ENCODE measurements at regions not wholly inside any gene's neighbourhood (a gene's known extent, or its start where the extent isn't known, plus 50 kb on each side); places are given as distances from the start of the nearest gene placed in this dataset.

- Histone ChIP-seq H3K27ac (ENCODE audit: low read length, poor library complexity, severe bottlenecking) (no peak overlapping the region), H3K79me1 (replicated peaks; ENCODE audit: low read length, poor library complexity, severe bottlenecking) (no peaks in the 10 kb centered on the region), H3K4me2 (ENCODE audit: low read length, poor library complexity, severe bottlenecking) (no peak overlapping the region), H2AFZ (ENCODE audit: low read depth, low read length) (no peak overlapping the region), H3K14ac (ENCODE audit: low read length in 2 of 2) (no peak overlapping the region), H4K8ac (ENCODE audit: low read length) (no peak overlapping the region), H3K23ac (ENCODE audit: low read length in 2 of 2) (no peak overlapping the region), H2AK5ac (ENCODE audit: low read length, severe bottlenecking) (no peak overlapping the region), H2BK12ac (ENCODE audit: low read length in 2 of 2) (no peak overlapping the region), H3K27me3 (ENCODE audit: control insufficient read depth in 1 of 2, insufficient read depth in 1 of 2, low read length in 2 of 2) (no peaks in the 10 kb centered on the region), H3K9ac (ENCODE audit: low read length) (no peak overlapping the region), H4K91ac (ENCODE audit: low read length) (no peak overlapping the region), H3K18ac (ENCODE audit: low read depth in 1 of 2, low read length in 2 of 2) (no peak overlapping the region), H2BK5ac (ENCODE audit: low read depth, low read length, poor library complexity, severe bottlenecking) (no peak overlapping the region), H3K36me3 (ENCODE audit: control insufficient read depth in 1 of 2, insufficient read depth in 2 of 2, low read depth in 1 of 2, low read length in 2 of 2) (no peaks in the 10 kb centered on the region), H3K4me3 (ENCODE audit: insufficient read depth in 1 of 2, low read depth in 1 of 2, low read length in 2 of 2) (no peak overlapping the region), H3K9me3 (ENCODE audit: control insufficient read depth, low read length) (no peaks in the 10 kb centered on the region), H3K4ac (ENCODE audit: low read depth in 1 of 2, low read length in 2 of 2) (no peak overlapping the region), H2BK120ac (ENCODE audit: low read depth, low read length) (no peak overlapping the region), H3K4me1 (ENCODE audit: control insufficient read depth, insufficient read depth, low read depth, low read length) (peaks cover 3% of the 10 kb centered on the region), H2BK15ac (ENCODE audit: low read depth, poor library complexity, severe bottlenecking) (no peak overlapping the region)
- peak; percentile 6 for DNase-seq
- WGBS, result 45% methylated on average over 2 of the region's 2 CpGs
Measured at GRCh38 chr6:42509256-42509655, 54.6 kb upstream of the UBR2 start.

GRCh38 chr6:42507901-42508300 lies 55.9 kb upstream of the UBR2 start:
- H3K9ac ChIP-seq (ENCODE audit: low read length), result no peak overlapping the region
- H3K36me3 ChIP-seq (ENCODE audit: control insufficient read depth in 1 of 2, insufficient read depth in 2 of 2, low read depth in 1 of 2, low read length in 2 of 2), result no peaks in the 10 kb centered on the region
- no CpG with 5 or more reads among the region's 1 CpG for WGBS
- H2AFZ ChIP-seq (ENCODE audit: low read depth, low read length), result no peak overlapping the region
- no peak overlapping the region for H3K27ac ChIP-seq (ENCODE audit: low read length, poor library complexity, severe bottlenecking)
- H3K79me1 ChIP-seq (replicated peaks; ENCODE audit: low read length, poor library complexity, severe bottlenecking), result no peaks in the 10 kb centered on the region
- H3K4me2 ChIP-seq (ENCODE audit: low read length, poor library complexity, severe bottlenecking), result no peak overlapping the region
- no peak overlapping the region for H3K23ac ChIP-seq (ENCODE audit: low read length in 2 of 2)
- no peak overlapping the region for H4K8ac ChIP-seq (ENCODE audit: low read length)
- no peak overlapping the region for H2BK15ac ChIP-seq (ENCODE audit: low read depth, poor library complexity, severe bottlenecking)
- H2BK12ac ChIP-seq (ENCODE audit: low read length in 2 of 2), result no peak overlapping the region
- DNase-seq, result peak; percentile 61
- no peak overlapping the region for H3K4me3 ChIP-seq (ENCODE audit: insufficient read depth in 1 of 2, low read depth in 1 of 2, low read length in 2 of 2)
- peaks cover 3% of the 10 kb centered on the region for H3K4me1 ChIP-seq (ENCODE audit: control insufficient read depth, insufficient read depth, low read depth, low read length)
- H3K9me3 ChIP-seq (ENCODE audit: control insufficient read depth, low read length), result no peaks in the 10 kb centered on the region
- H3K18ac ChIP-seq (ENCODE audit: low read depth in 1 of 2, low read length in 2 of 2), result no peak overlapping the region
- H4K91ac ChIP-seq (ENCODE audit: low read length), result no peak overlapping the region
- no peak overlapping the region for H2BK5ac ChIP-seq (ENCODE audit: low read depth, low read length, poor library complexity, severe bottlenecking)
- no peak overlapping the region for H2AK5ac ChIP-seq (ENCODE audit: low read length, severe bottlenecking)
- no peak overlapping the region for H3K14ac ChIP-seq (ENCODE audit: low read length in 2 of 2)
- no peak overlapping the region for H3K4ac ChIP-seq (ENCODE audit: low read depth in 1 of 2, low read length in 2 of 2)
- no peaks in the 10 kb centered on the region for H3K27me3 ChIP-seq (ENCODE audit: control insufficient read depth in 1 of 2, insufficient read depth in 1 of 2, low read length in 2 of 2)
- H2BK120ac ChIP-seq (ENCODE audit: low read depth, low read length), result no peak overlapping the region

- no peak overlapping the region for H2AFZ ChIP-seq (ENCODE audit: low read depth, low read length)
- 0% methylated on average over 1 of the region's 2 CpGs for WGBS
Measured at GRCh38 chr6:42507195-42507594, 55.5 kb upstream of the TRERF1 start.

GRCh38 chr6:42506070-42506469 lies 54.3 kb upstream of the TRERF1 start:
- Histone ChIP-seq H3K4me1 (ENCODE audit: control insufficient read depth, insufficient read depth, low read depth, low read length) (no peaks in the 10 kb centered on the region), H3K36me3 (ENCODE audit: control insufficient read depth in 1 of 2, insufficient read depth in 2 of 2, low read depth in 1 of 2, low read length in 2 of 2) (no peaks in the 10 kb centered on the region), H3K4me3 (ENCODE audit: insufficient read depth in 1 of 2, low read depth in 1 of 2, low read length in 2 of 2) (no peak overlapping the region), H3K9ac (ENCODE audit: low read length) (peak overlapping the region; percentile 68), H3K23ac (ENCODE audit: low read length in 2 of 2) (no peak overlapping the region), H4K8ac (ENCODE audit: low read length) (no peak overlapping the region), H3K4me2 (ENCODE audit: low read length, poor library complexity, severe bottlenecking) (no peak overlapping the region), H3K4ac (ENCODE audit: low read depth in 1 of 2, low read length in 2 of 2) (no peak overlapping the region), H3K27ac (ENCODE audit: low read length, poor library complexity, severe bottlenecking) (no peak overlapping the region), H2AFZ (ENCODE audit: low read depth, low read length) (no peak overlapping the region), H3K27me3 (ENCODE audit: control insufficient read depth in 1 of 2, insufficient read depth in 1 of 2, low read length in 2 of 2) (no peaks in the 10 kb centered on the region), H4K91ac (ENCODE audit: low read length) (no peak overlapping the region), H2BK5ac (ENCODE audit: low read depth, low read length, poor library complexity, severe bottlenecking) (no peak overlapping the region), H2BK15ac (ENCODE audit: low read depth, poor library complexity, severe bottlenecking) (no peak overlapping the region), H2BK120ac (ENCODE audit: low read depth, low read length) (no peak overlapping the region), H2BK12ac (ENCODE audit: low read length in 2 of 2) (no peak overlapping the region), H2AK5ac (ENCODE audit: low read length, severe bottlenecking) (no peak overlapping the region), H3K18ac (ENCODE audit: low read depth in 1 of 2, low read length in 2 of 2) (no peak overlapping the region), H3K14ac (ENCODE audit: low read length in 2 of 2) (no peak overlapping the region), H3K9me3 (ENCODE audit: control insufficient read depth, low read length) (no peaks in the 10 kb centered on the region), H3K79me1 (replicated peaks; ENCODE audit: low read length, poor library complexity, severe bottlenecking) (no peaks in the 10 kb centered on the region)
- over 99% methylated on average over 6 of the region's 6 CpGs for WGBS
- DNase-seq, result no peak

More at GRCh38 chr6:42507195-42507594, 55.5 kb upstream of the TRERF1 start:
- no peaks in the 10 kb centered on the region for H3K36me3 ChIP-seq (ENCODE audit: control insufficient read depth in 1 of 2, insufficient read depth in 2 of 2, low read depth in 1 of 2, low read length in 2 of 2)
- H2BK5ac ChIP-seq (ENCODE audit: low read depth, low read length, poor library complexity, severe bottlenecking), result no peak overlapping the region
- peak overlapping the region; percentile 9 for H3K9ac ChIP-seq (ENCODE audit: low read length)
- H3K4me2 ChIP-seq (ENCODE audit: low read length, poor library complexity, severe bottlenecking), result no peak overlapping the region
- H3K4me3 ChIP-seq (ENCODE audit: insufficient read depth in 1 of 2, low read depth in 1 of 2, low read length in 2 of 2), result no peak overlapping the region
- H3K23ac ChIP-seq (ENCODE audit: low read length in 2 of 2), result no peak overlapping the region
- no peak overlapping the region for H2BK15ac ChIP-seq (ENCODE audit: low read depth, poor library complexity, severe bottlenecking)
- H3K9me3 ChIP-seq (ENCODE audit: control insufficient read depth, low read length), result no peaks in the 10 kb centered on the region
- no peak overlapping the region for H3K27ac ChIP-seq (ENCODE audit: low read length, poor library complexity, severe bottlenecking)
- no peak overlapping the region for H3K14ac ChIP-seq (ENCODE audit: low read length in 2 of 2)
- H4K8ac ChIP-seq (ENCODE audit: low read length), result no peak overlapping the region
- no peaks in the 10 kb centered on the region for H3K79me1 ChIP-seq (replicated peaks; ENCODE audit: low read length, poor library complexity, severe bottlenecking)
- H4K91ac ChIP-seq (ENCODE audit: low read length), result no peak overlapping the region
- H2AK5ac ChIP-seq (ENCODE audit: low read length, severe bottlenecking), result no peak overlapping the region
- H2BK12ac ChIP-seq (ENCODE audit: low read length in 2 of 2), result no peak overlapping the region
- H2BK120ac ChIP-seq (ENCODE audit: low read depth, low read length), result no peak overlapping the region
- H3K18ac ChIP-seq (ENCODE audit: low read depth in 1 of 2, low read length in 2 of 2), result no peak overlapping the region
- no peak for DNase-seq
- H3K27me3 ChIP-seq (ENCODE audit: control insufficient read depth in 1 of 2, insufficient read depth in 1 of 2, low read length in 2 of 2), result no peaks in the 10 kb centered on the region
- no peak overlapping the region for H3K4ac ChIP-seq (ENCODE audit: low read depth in 1 of 2, low read length in 2 of 2)
- H3K4me1 ChIP-seq (ENCODE audit: control insufficient read depth, insufficient read depth, low read depth, low read length), result peaks cover 2% of the 10 kb centered on the region

All from mesenchymal stem cell (in vitro differentiated cells and primary cell).